Esophagus muscularis mucosa (tissue), 3 donors: ENCODE measurements at regions not wholly inside any gene's neighbourhood (a gene's known extent, or its start where the extent isn't known, plus 50 kb on each side); places are given as distances from the start of the nearest gene placed in this dataset.

Source experiments
- CTCF ChIP-seq, 3 experiments: fragments of 200-600 bp in 2 of 3; fragments of 450-650 bp in 1 of 3; sonication (generic) in 2 of 3; IDR thresholded peaks; one replicate each; pipeline ENCODE4 v1.5.1; 2017 to 2019; ENCODE audit warnings: antibody characterized with exemption in 3 of 3, mild to moderate bottlenecking in 2 of 3, moderate library complexity in 1 of 3
- POLR2AphosphoS5 ChIP-seq, 2 donors: sonication (generic); formaldehyde crosslinking; IDR thresholded peaks; one replicate each; pipeline ENCODE4 v1.6.1; 2017; ENCODE audit warnings: antibody characterized with exemption in 2 of 2

- TF ChIP-seq CTCF (IDR thresholded peaks at IDR 0.05) (no peak), POLR2AphosphoS5 (IDR thresholded peaks at IDR 0.05) (no peak)
Observed at GRCh38 chr4:146062340-146062739, 113.2 kb upstream of the LSM6 start.
